Activated naive CD8-positive, alpha-beta T cell (primary cell): ENCODE measurements at regions not wholly inside any gene's neighbourhood (a gene's known extent, or its start where the extent isn't known, plus 50 kb on each side); places are given as distances from the start of the nearest gene placed in this dataset.

ENCODE experiments used
- H3K27ac Mint-ChIP-seq: one replicate; pipeline ENCODE4 v1.8.0; 2021; ENCODE audit warnings: mixed read lengths
- H3K27me3 Mint-ChIP-seq: one replicate; pipeline ENCODE4 v1.8.0; 2021; ENCODE audit warnings: mixed read lengths
- H3K36me3 Mint-ChIP-seq: one replicate; pipeline ENCODE4 v1.8.0; 2021; ENCODE audit warnings: mixed read lengths
- H3K4me1 Mint-ChIP-seq: one replicate; pipeline ENCODE4 v1.8.0; 2021; ENCODE audit warnings: low read depth, mixed read lengths
- H3K4me3 Mint-ChIP-seq: one replicate; pipeline ENCODE4 v1.8.0; 2021; ENCODE audit warnings: mild to moderate bottlenecking, mixed read lengths
- H3K9me3 Mint-ChIP-seq: one replicate; pipeline ENCODE4 v1.8.0; 2021; ENCODE audit warnings: low read depth, mixed read lengths

GRCh38 chr4:163948920-163949455, 454.5 kb downstream of the TMA16 start:
- no peaks in the 10 kb centered on the region for H3K9me3 Mint-ChIP-seq

GRCh38 chr4:163949976-163950601, 455.6 kb downstream of the TMA16 start:
- Mint-ChIP-seq H3K4me1 (no peaks in the 10 kb centered on the region), H3K36me3 (no peaks in the 10 kb centered on the region), H3K9me3 (no peaks in the 10 kb centered on the region)

More at GRCh38 chr4:163948920-163949455, 454.5 kb downstream of the TMA16 start:
- no peaks in the 10 kb centered on the region for H3K27me3 Mint-ChIP-seq
- no peaks in the 10 kb centered on the region for H3K4me1 Mint-ChIP-seq
- H3K36me3 Mint-ChIP-seq = no peaks in the 10 kb centered on the region
- no peak overlapping the region for H3K27ac Mint-ChIP-seq
- no peak overlapping the region for H3K4me3 Mint-ChIP-seq

GRCh38 chr4:163955288-163955687, 460.8 kb downstream of the TMA16 start:
- H3K9me3 Mint-ChIP-seq = no peaks in the 10 kb centered on the region
- H3K4me3 Mint-ChIP-seq = no peak overlapping the region
- H3K36me3 Mint-ChIP-seq = no peaks in the 10 kb centered on the region
- no peak overlapping the region for H3K27ac Mint-ChIP-seq
- no peaks in the 10 kb centered on the region for H3K27me3 Mint-ChIP-seq
- H3K4me1 Mint-ChIP-seq = no peaks in the 10 kb centered on the region

More at GRCh38 chr4:163949976-163950601, 455.6 kb downstream of the TMA16 start:
- Mint-ChIP-seq H3K27me3 (no peaks in the 10 kb centered on the region), H3K4me3 (no peak overlapping the region), H3K27ac (no peak overlapping the region)

- H3K4me3 Mint-ChIP-seq = no peak overlapping the region
- H3K27ac Mint-ChIP-seq = no peak overlapping the region
- H3K4me1 Mint-ChIP-seq = no peaks in the 10 kb centered on the region
- no peaks in the 10 kb centered on the region for H3K36me3 Mint-ChIP-seq
- no peaks in the 10 kb centered on the region for H3K9me3 Mint-ChIP-seq
- H3K27me3 Mint-ChIP-seq = no peaks in the 10 kb centered on the region
Measured at GRCh38 chr4:163958751-163959150, 464.3 kb downstream of the TMA16 start.

- Mint-ChIP-seq H3K9me3 (no peaks in the 10 kb centered on the region), H3K4me1 (no peaks in the 10 kb centered on the region), H3K4me3 (no peak overlapping the region), H3K27ac (no peak overlapping the region), H3K36me3 (no peaks in the 10 kb centered on the region), H3K27me3 (no peaks in the 10 kb centered on the region)
Measured at GRCh38 chr4:163959932-163960331, 465.4 kb downstream of the TMA16 start.

- H3K9me3 Mint-ChIP-seq = no peaks in the 10 kb centered on the region
Measured at GRCh38 chr4:163966612-163967011, 472.1 kb downstream of the TMA16 start.

GRCh38 chr4:163967263-163967662, 472.8 kb downstream of the TMA16 start:
- Mint-ChIP-seq H3K27me3 (peaks cover 1% of the 10 kb centered on the region), H3K4me3 (no peak overlapping the region)

More at GRCh38 chr4:163966612-163967011, 472.1 kb downstream of the TMA16 start:
- no peaks in the 10 kb centered on the region for H3K4me1 Mint-ChIP-seq
- H3K27me3 Mint-ChIP-seq = peaks cover 1% of the 10 kb centered on the region
- no peak overlapping the region for H3K27ac Mint-ChIP-seq
- no peaks in the 10 kb centered on the region for H3K36me3 Mint-ChIP-seq
- H3K4me3 Mint-ChIP-seq = no peak overlapping the region

GRCh38 chr4:163967710-163968109, 473.2 kb downstream of the TMA16 start:
- Mint-ChIP-seq H3K27ac (no peak overlapping the region), H3K27me3 (peaks cover 1% of the 10 kb centered on the region), H3K4me3 (no peak overlapping the region), H3K9me3 (no peaks in the 10 kb centered on the region), H3K4me1 (no peaks in the 10 kb centered on the region), H3K36me3 (no peaks in the 10 kb centered on the region)

More at GRCh38 chr4:163967263-163967662, 472.8 kb downstream of the TMA16 start:
- no peaks in the 10 kb centered on the region for H3K9me3 Mint-ChIP-seq
- H3K27ac Mint-ChIP-seq = no peak overlapping the region
- no peaks in the 10 kb centered on the region for H3K36me3 Mint-ChIP-seq
- no peaks in the 10 kb centered on the region for H3K4me1 Mint-ChIP-seq

- H3K4me3 Mint-ChIP-seq = no peak overlapping the region
- no peaks in the 10 kb centered on the region for H3K4me1 Mint-ChIP-seq
Measured at GRCh38 chr4:163969291-163969690, 474.8 kb downstream of the TMA16 start.

GRCh38 chr4:163976588-163976987, 482.1 kb downstream of the TMA16 start:
- Mint-ChIP-seq H3K9me3 (no peaks in the 10 kb centered on the region), H3K4me1 (no peaks in the 10 kb centered on the region), H3K27ac (no peak overlapping the region), H3K36me3 (no peaks in the 10 kb centered on the region), H3K4me3 (no peak overlapping the region), H3K27me3 (no peaks in the 10 kb centered on the region)

More at GRCh38 chr4:163969291-163969690, 474.8 kb downstream of the TMA16 start:
- peaks cover 1% of the 10 kb centered on the region for H3K27me3 Mint-ChIP-seq
- H3K36me3 Mint-ChIP-seq = no peaks in the 10 kb centered on the region
- H3K9me3 Mint-ChIP-seq = no peaks in the 10 kb centered on the region
- no peak overlapping the region for H3K27ac Mint-ChIP-seq

- Mint-ChIP-seq H3K27me3 (no peaks in the 10 kb centered on the region), H3K4me3 (no peak overlapping the region), H3K27ac (no peak overlapping the region), H3K36me3 (no peaks in the 10 kb centered on the region), H3K9me3 (no peaks in the 10 kb centered on the region), H3K4me1 (no peaks in the 10 kb centered on the region)
Measured at GRCh38 chr4:163988391-163988790, 493.9 kb downstream of the TMA16 start.

- Mint-ChIP-seq H3K4me1 (no peaks in the 10 kb centered on the region), H3K36me3 (no peaks in the 10 kb centered on the region), H3K27ac (no peak overlapping the region)
Measured at GRCh38 chr4:163988865-163989264, 494.4 kb downstream of the TMA16 start.

GRCh38 chr4:163991298-163991865, 496.9 kb downstream of the TMA16 start:
- no peaks in the 10 kb centered on the region for H3K9me3 Mint-ChIP-seq
- no peak overlapping the region for H3K27ac Mint-ChIP-seq
- H3K4me3 Mint-ChIP-seq = no peak overlapping the region
- no peaks in the 10 kb centered on the region for H3K36me3 Mint-ChIP-seq
- no peaks in the 10 kb centered on the region for H3K4me1 Mint-ChIP-seq
- no peaks in the 10 kb centered on the region for H3K27me3 Mint-ChIP-seq

More at GRCh38 chr4:163988865-163989264, 494.4 kb downstream of the TMA16 start:
- Mint-ChIP-seq H3K27me3 (no peaks in the 10 kb centered on the region), H3K4me3 (no peak overlapping the region), H3K9me3 (no peaks in the 10 kb centered on the region)

- Mint-ChIP-seq H3K4me3 (no peak overlapping the region), H3K27me3 (no peaks in the 10 kb centered on the region), H3K27ac (no peak overlapping the region), H3K36me3 (no peaks in the 10 kb centered on the region), H3K9me3 (peaks cover 14% of the 10 kb centered on the region), H3K4me1 (peaks cover 11% of the 10 kb centered on the region)
Measured at GRCh38 chr4:164009435-164009834, 514.9 kb downstream of the TMA16 start.

GRCh38 chr4:164011791-164012190, 517.3 kb downstream of the TMA16 start:
- Mint-ChIP-seq H3K36me3 (no peaks in the 10 kb centered on the region), H3K27me3 (no peaks in the 10 kb centered on the region)

More at GRCh38 chr4:164011791-164012190, 517.3 kb downstream of the TMA16 start:
- peaks cover 12% of the 10 kb centered on the region for H3K4me1 Mint-ChIP-seq
- H3K9me3 Mint-ChIP-seq = no peaks in the 10 kb centered on the region
- no peak overlapping the region for H3K27ac Mint-ChIP-seq
- no peak overlapping the region for H3K4me3 Mint-ChIP-seq
